IPS DF 6.9 (cell line): ENCODE measurements at regions not wholly inside any gene's neighbourhood (a gene's known extent, or its start where the extent isn't known, plus 50 kb on each side); places are given as distances from the start of the nearest gene placed in this dataset.
"Not testable (repeated sequence)": the region's sequence is repeated elsewhere in the genome, so short reads cannot be mapped to it uniquely, and the experiment has no call there.

Experiments
- DNase-seq: peaks from one replicate; pipeline ENCODE4 v3.0.0-alpha.2; 2013; ENCODE audit warnings: low read depth, low spot score
- H3K27ac ChIP-seq: one replicate; pipeline ENCODE4 v1.5.1; 2013; ENCODE audit warnings: low read length, control low read depth
- H3K27me3 ChIP-seq: 2 replicates; pipeline ENCODE4 v1.6.1; 2013; ENCODE audit warnings: mild to moderate bottlenecking, low read length; ENCODE audit not compliant: control insufficient read depth, insufficient read depth
- H3K36me3 ChIP-seq: 2 replicates; pipeline ENCODE4 v1.6.1; 2013; ENCODE audit warnings: low read length; ENCODE audit not compliant: control insufficient read depth, insufficient read depth
- H3K4me1 ChIP-seq: 2 replicates; pipeline ENCODE4 v1.6.1; 2013; ENCODE audit warnings: low read length; ENCODE audit not compliant: control insufficient read depth, insufficient read depth
- H3K4me3 ChIP-seq: 2 replicates; pipeline ENCODE4 v1.5.1; 2013; ENCODE audit warnings: mild to moderate bottlenecking, low read length
- H3K9me3 ChIP-seq: 2 replicates; pipeline ENCODE4 v1.6.1; 2013; ENCODE audit warnings: low read length, inconsistent platforms; ENCODE audit not compliant: control insufficient read depth, insufficient read depth
- WGBS: extraction: QIAGEN DNeasy Blood & Tissue Kit; methylation state at CpG from one replicate; pipeline ENCODE4 v1.1.7; 2013; ENCODE audit warnings: mixed read lengths, missing lambda C conversion rate; ENCODE audit not compliant: insufficient read length, insufficient coverage; 5-methylcytosine and 5-hydroxymethylcytosine counted together

- Histone ChIP-seq H3K27ac (no peak overlapping the region), H3K36me3 (no peaks in the 10 kb centered on the region; the same call in 1 of the 2 replicates), H3K27me3 (no peaks in the 10 kb centered on the region), H3K4me1 (no peaks in the 10 kb centered on the region), H3K4me3 (no peak overlapping the region), H3K9me3 (no peaks in the 10 kb centered on the region)
- WGBS: no CpG with 5 or more reads among the region's 9 CpGs
- no peak for DNase-seq
These were observed 123.7 kb downstream of the ANAPC4 start for GRCh38 chr4:25500626-25501316.

- Histone ChIP-seq H3K27me3 (no peaks in the 10 kb centered on the region), H3K4me1 (no peaks in the 10 kb centered on the region), H3K9me3 (no peaks in the 10 kb centered on the region), H3K36me3 (no peaks in the 10 kb centered on the region; the same call in 1 of the 2 replicates), H3K27ac (no peak overlapping the region), H3K4me3 (no peak overlapping the region)
- WGBS: no CpG with 5 or more reads among the region's 4 CpGs
- no peak for DNase-seq
These were observed 125.1 kb downstream of the ANAPC4 start for GRCh38 chr4:25502115-25502514.

- no CpG with 5 or more reads among the region's 2 CpGs for WGBS
These were observed 126.7 kb downstream of the ANAPC4 start for GRCh38 chr4:25503779-25504178.

GRCh38 chr4:25504932-25505636 is 128.0 kb downstream of the ANAPC4 start:
- DNase-seq: no peak
- Histone ChIP-seq H3K27ac (no peak overlapping the region), H3K36me3 (no peaks in the 10 kb centered on the region; the same call in 1 of the 2 replicates), H3K4me1 (no peaks in the 10 kb centered on the region), H3K9me3 (no peaks in the 10 kb centered on the region), H3K4me3 (no peak overlapping the region), H3K27me3 (no peaks in the 10 kb centered on the region)
- no CpG with 5 or more reads among the region's 74 CpGs for WGBS

More at GRCh38 chr4:25503779-25504178, 126.7 kb downstream of the ANAPC4 start:
- DNase-seq: no peak
- Histone ChIP-seq H3K4me3 (no peak overlapping the region), H3K36me3 (no peaks in the 10 kb centered on the region; the same call in 1 of the 2 replicates), H3K4me1 (no peaks in the 10 kb centered on the region), H3K27me3 (no peaks in the 10 kb centered on the region), H3K9me3 (no peaks in the 10 kb centered on the region), H3K27ac (no peak overlapping the region)

- no CpG with 5 or more reads among the region's 23 CpGs for WGBS
- H3K36me3 ChIP-seq: no peaks in the 10 kb centered on the region; the same call in 1 of the 2 replicates
- H3K27ac ChIP-seq: no peak overlapping the region
- H3K4me3 ChIP-seq: no peak overlapping the region
- H3K4me1 ChIP-seq: no peaks in the 10 kb centered on the region
- no peaks in the 10 kb centered on the region for H3K9me3 ChIP-seq
- no peaks in the 10 kb centered on the region for H3K27me3 ChIP-seq
- no peak for DNase-seq
These were observed 128.6 kb downstream of the ANAPC4 start for GRCh38 chr4:25505637-25505991.

GRCh38 chr4:25506032-25506571 is 129.0 kb downstream of the ANAPC4 start:
- no peak overlapping the region for H3K4me3 ChIP-seq
- H3K9me3 ChIP-seq: no peaks in the 10 kb centered on the region
- no peak overlapping the region for H3K27ac ChIP-seq
- no peak for DNase-seq
- H3K36me3 ChIP-seq: no peaks in the 10 kb centered on the region; the same call in 1 of the 2 replicates
- H3K27me3 ChIP-seq: no peaks in the 10 kb centered on the region
- H3K4me1 ChIP-seq: no peaks in the 10 kb centered on the region
- WGBS: no CpG with 5 or more reads among the region's 39 CpGs

GRCh38 chr4:25509646-25510045 is 132.6 kb downstream of the ANAPC4 start:
- no CpG with 5 or more reads among the region's 4 CpGs for WGBS
- no peaks in the 10 kb centered on the region for H3K4me1 ChIP-seq
- H3K36me3 ChIP-seq: no peaks in the 10 kb centered on the region; the same call in 1 of the 2 replicates
- H3K27ac ChIP-seq: no peak overlapping the region
- no peaks in the 10 kb centered on the region for H3K27me3 ChIP-seq
- no peak for DNase-seq
- no peaks in the 10 kb centered on the region for H3K9me3 ChIP-seq
- no peak overlapping the region for H3K4me3 ChIP-seq

GRCh38 chr4:25511823-25512222 is 134.8 kb downstream of the ANAPC4 start:
- H3K4me3 ChIP-seq, H3K36me3 ChIP-seq, H3K27ac ChIP-seq, H3K9me3 ChIP-seq, H3K27me3 ChIP-seq, H3K4me1 ChIP-seq, DNase-seq: not testable (repeated sequence)
- no CpG with 5 or more reads among the region's 10 CpGs for WGBS

GRCh38 chr4:25513814-25514213 is 136.8 kb downstream of the ANAPC4 start:
- no peaks in the 10 kb centered on the region for H3K36me3 ChIP-seq
- no peak overlapping the region for H3K4me3 ChIP-seq
- H3K27me3 ChIP-seq: no peaks in the 10 kb centered on the region
- no peak for DNase-seq
- no peaks in the 10 kb centered on the region for H3K4me1 ChIP-seq
- WGBS: no CpG with 5 or more reads among the region's 4 CpGs
- H3K9me3 ChIP-seq: no peaks in the 10 kb centered on the region
- no peak overlapping the region for H3K27ac ChIP-seq

GRCh38 chr4:25523405-25523804 is 132.2 kb upstream of the SLC34A2 start:
- no peak overlapping the region for H3K27ac ChIP-seq
- H3K4me3 ChIP-seq: no peak overlapping the region
- no peaks in the 10 kb centered on the region; the same call in 1 of the 2 replicates for H3K27me3 ChIP-seq
- no peak for DNase-seq
- WGBS: no CpG with 5 or more reads among the region's 4 CpGs
- no peaks in the 10 kb centered on the region for H3K4me1 ChIP-seq
- H3K36me3 ChIP-seq: no peaks in the 10 kb centered on the region
- no peaks in the 10 kb centered on the region for H3K9me3 ChIP-seq
